HUDEP-2 (cell line): ENCODE measurements at regions not wholly inside any gene's neighbourhood (a gene's known extent, or its start where the extent isn't known, plus 50 kb on each side); places are given as distances from the start of the nearest gene placed in this dataset.
"Not testable (repeated sequence)": the region's sequence is repeated elsewhere in the genome, so short reads cannot be mapped to it uniquely, and the experiment has no call there.

Experiments used
- DNase-seq, 76 experiments: peaks; one replicate each; lab custom pipeline; 2025; ENCODE audit not compliant: unreplicated experiment in 76 of 76; lab: John Stamatoyannopoulos, UW

- no peak for DNase-seq
Measured at GRCh38 chr2:205867371-205867770, 185.1 kb downstream of the NRP2 start.

- no peak for DNase-seq
Measured at GRCh38 chr2:205865905-205866441, 183.7 kb downstream of the NRP2 start.

GRCh38 chr2:205865056-205865455 lies 182.8 kb downstream of the NRP2 start:
- DNase-seq: no peak

GRCh38 chr2:205864491-205864890 lies 182.2 kb downstream of the NRP2 start:
- DNase-seq: no peak

GRCh38 chr2:205862761-205863160 lies 180.5 kb downstream of the NRP2 start:
- DNase-seq: not testable (repeated sequence)

- no peak for DNase-seq
Measured at GRCh38 chr2:205860885-205861284, 178.6 kb downstream of the NRP2 start.

GRCh38 chr2:205860181-205860580 lies 177.9 kb downstream of the NRP2 start:
- no peak for DNase-seq

- no peak for DNase-seq
Measured at GRCh38 chr2:205858881-205859441, 176.7 kb downstream of the NRP2 start.

- no peak for DNase-seq
Measured at GRCh38 chr2:205858275-205858674, 176.0 kb downstream of the NRP2 start.

- no peak for DNase-seq
Measured at GRCh38 chr2:205857520-205858237, 175.4 kb downstream of the NRP2 start.

- no peak for DNase-seq
Measured at GRCh38 chr2:205852457-205852856, 170.2 kb downstream of the NRP2 start.

- no peak for DNase-seq
Measured at GRCh38 chr2:205850611-205851010, 168.3 kb downstream of the NRP2 start.

GRCh38 chr2:205850132-205850531 lies 167.8 kb downstream of the NRP2 start:
- no peak for DNase-seq

GRCh38 chr2:205849136-205849535 lies 166.8 kb downstream of the NRP2 start:
- no peak for DNase-seq

GRCh38 chr2:205848601-205849000 lies 166.3 kb downstream of the NRP2 start:
- DNase-seq: no peak
